ENCODE measurements at regions not wholly inside any gene's neighbourhood (a gene's known extent, or its start where the extent isn't known, plus 50 kb on each side); places are given as distances from the start of the nearest gene placed in this dataset.
"Not testable (repeated sequence)": the region's sequence is repeated elsewhere in the genome, so short reads cannot be mapped to it uniquely, and the experiment has no call there.

DNA sequence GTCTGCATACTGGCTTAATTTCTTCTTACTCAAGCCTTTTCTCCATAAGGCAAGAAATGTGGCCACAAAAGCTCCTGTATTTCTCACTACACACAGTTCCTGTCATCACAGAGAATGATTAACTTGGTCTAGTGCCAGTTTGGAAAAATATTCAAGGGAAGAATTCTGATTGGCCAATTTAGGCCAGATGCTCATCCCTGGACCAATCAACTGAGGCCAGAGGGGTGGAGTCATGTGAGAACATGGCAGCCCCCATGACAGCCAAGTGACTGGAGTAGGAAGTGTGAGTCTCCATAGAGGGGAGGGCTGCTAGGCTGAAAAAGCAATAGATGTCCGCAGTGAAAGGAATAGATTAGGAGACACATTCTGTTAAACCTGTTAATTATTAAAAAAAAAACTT is 56.4 kb upstream of the EEF2KMT start:
- DNase-seq: not testable (repeated sequence)

GRCh38 chr16:5151409-5151808 is 53.8 kb upstream of the EEF2KMT start:
- DNase-seq: not testable (repeated sequence)
